Lower leg skin (tissue), 3 donors: ENCODE measurements at regions not wholly inside any gene's neighbourhood (a gene's known extent, or its start where the extent isn't known, plus 50 kb on each side); places are given as distances from the start of the nearest gene placed in this dataset.

Source experiments
- POLR2A ChIP-seq, 2 donors: fragments of 450-650 bp; IDR thresholded peaks; one replicate each; pipeline ENCODE4 v1.6.1; 2016 to 2017; ENCODE audit warnings: antibody characterized with exemption in 2 of 2, mild to moderate bottlenecking in 1 of 2, moderate library complexity in 1 of 2
- TF ChIP-seq, protein P1 (sequence below), 3 donors: fragments of 450-650 bp; IDR thresholded peaks; one replicate each; pipeline ENCODE4 v1.5.1; 2016; ENCODE audit warnings: antibody characterized with exemption in 3 of 3, mild to moderate bottlenecking in 3 of 3, moderate library complexity in 2 of 3

GRCh38 chr15:69631978-69632377 is 179.4 kb downstream of the RPLP1 start:
- no peak for TF ChIP-seq POLR2A (IDR thresholded peaks at IDR 0.05)
- TF ChIP-seq, protein P1, sequence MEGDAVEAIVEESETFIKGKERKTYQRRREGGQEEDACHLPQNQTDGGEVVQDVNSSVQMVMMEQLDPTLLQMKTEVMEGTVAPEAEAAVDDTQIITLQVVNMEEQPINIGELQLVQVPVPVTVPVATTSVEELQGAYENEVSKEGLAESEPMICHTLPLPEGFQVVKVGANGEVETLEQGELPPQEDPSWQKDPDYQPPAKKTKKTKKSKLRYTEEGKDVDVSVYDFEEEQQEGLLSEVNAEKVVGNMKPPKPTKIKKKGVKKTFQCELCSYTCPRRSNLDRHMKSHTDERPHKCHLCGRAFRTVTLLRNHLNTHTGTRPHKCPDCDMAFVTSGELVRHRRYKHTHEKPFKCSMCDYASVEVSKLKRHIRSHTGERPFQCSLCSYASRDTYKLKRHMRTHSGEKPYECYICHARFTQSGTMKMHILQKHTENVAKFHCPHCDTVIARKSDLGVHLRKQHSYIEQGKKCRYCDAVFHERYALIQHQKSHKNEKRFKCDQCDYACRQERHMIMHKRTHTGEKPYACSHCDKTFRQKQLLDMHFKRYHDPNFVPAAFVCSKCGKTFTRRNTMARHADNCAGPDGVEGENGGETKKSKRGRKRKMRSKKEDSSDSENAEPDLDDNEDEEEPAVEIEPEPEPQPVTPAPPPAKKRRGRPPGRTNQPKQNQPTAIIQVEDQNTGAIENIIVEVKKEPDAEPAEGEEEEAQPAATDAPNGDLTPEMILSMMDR (IDR thresholded peaks at IDR 0.05) = no peak
